K562 (cell line): ENCODE measurements at regions not wholly inside any gene's neighbourhood (a gene's known extent, or its start where the extent isn't known, plus 50 kb on each side); places are given as distances from the start of the nearest gene placed in this dataset.

Experiments used
- ATAC-seq: fragments of 200-7000 bp; cut with Tn5 transposase; 3 replicates; pipeline ENCODE4 v1.9.1; 2020; ENCODE audit warnings: moderate library complexity
- BruUV-seq: library from RNA; stranded (reverse); fragments of 400-500 nt; replicated peaks from 2 replicates; lab custom pipeline; 2021; lab: Mats Ljungman, UMichigan
- CTCF ChIA-PET: fragments of 300-600 bp; formaldehyde crosslinking; extraction: SDS; loops from one replicate; lab custom pipeline; 2021; ENCODE audit warnings: low intra/inter-chr PET ratio; lab: Yijun Ruan, JAX
- POLR2A ChIA-PET: fragments of 300-600, 350-650 bp; sonication (Branson Sonifier 250); formaldehyde crosslinking; extraction: SDS; loops from one replicate; lab custom pipeline; 2021; ENCODE audit warnings: antibody characterized with exemption, inconsistent platforms; lab: Yijun Ruan, JAX
- DNase-seq, 4 experiments: peaks; one replicate each; pipeline versions ENCODE4 v3.0.0 to v3.0.0-alpha.2; 2011 to 2018; ENCODE audit warnings: low spot score in 3 of 4, mixed read lengths in 3 of 4; ENCODE audit errors: extremely low read depth in 1 of 4
- FAIRE-seq: peaks from 2 replicates; lab custom pipeline; 2011; peaks lifted over from hg19 to GRCh38; lab: Jason Lieb, UNC
- H2AFZ ChIP-seq: 2 replicates; pipeline ENCODE4 v1.6.0; 2011; ENCODE audit warnings: low read depth, low read length, control low read depth, inconsistent platforms
- H3K27ac ChIP-seq: fragments of 200-600 bp; 3 replicates; pipeline ENCODE4 v1.8.0; 2011; ENCODE audit warnings: low read depth, mild to moderate bottlenecking, control low read depth, inconsistent platforms, low read length, moderate library complexity, mixed read lengths; ENCODE audit errors: extremely low read depth
- H3K27me3 ChIP-seq, 2 experiments: fragments of 300-600 bp in 1 of 2; 2 replicates in 1 of 2; 3 replicates in 1 of 2; pipeline versions ENCODE4 v1.6.0 to v1.8.0; 2011; ENCODE audit warnings: inconsistent platforms in 2 of 2, low read length in 2 of 2, mild to moderate bottlenecking in 1 of 2, mixed read lengths in 1 of 2, moderate library complexity in 1 of 2; ENCODE audit not compliant: control insufficient read depth in 2 of 2, insufficient read depth in 2 of 2
- H3K36me3 ChIP-seq: fragments of 300-600 bp; 3 replicates; pipeline ENCODE4 v1.8.0; 2011; ENCODE audit warnings: mild to moderate bottlenecking, low read length, inconsistent platforms; ENCODE audit not compliant: control insufficient read depth, insufficient read depth
- H3K4me1 ChIP-seq, 2 experiments: fragments of 200-600 bp in 1 of 2; replicated peaks in 1 of 2; 2 replicates in 1 of 2; 3 replicates in 1 of 2; pipeline versions ENCODE4 v1.5.1 to v1.8.0; 2011; ENCODE audit warnings: inconsistent platforms in 2 of 2, low read length in 2 of 2, mild to moderate bottlenecking in 1 of 2, mixed read lengths in 1 of 2, moderate library complexity in 1 of 2; ENCODE audit not compliant: control insufficient read depth in 2 of 2, insufficient read depth in 2 of 2
- H3K4me2 ChIP-seq: 2 replicates; pipeline ENCODE4 v1.6.1; 2011; ENCODE audit warnings: low read length, control low read depth, inconsistent platforms, mixed read lengths; ENCODE audit not compliant: insufficient read depth
- H3K4me3 ChIP-seq: fragments of 200-600 bp; sonication (generic), shearing (Covaris generic); 2 replicates; pipeline ENCODE4 v1.5.1; 2016; ENCODE audit warnings: control low read depth, inconsistent platforms
- H3K79me2 ChIP-seq: fragments of 200-600 bp; 3 replicates; pipeline ENCODE4 v1.8.0; 2011; ENCODE audit warnings: low read length, inconsistent platforms; ENCODE audit not compliant: control insufficient read depth, insufficient read depth
- H3K9ac ChIP-seq, 2 experiments: 2 replicates each; pipeline versions ENCODE4 v1.6.0 to v1.6.1; 2011; ENCODE audit warnings: low read depth in 2 of 2, low read length in 2 of 2, control low read depth in 1 of 2, inconsistent platforms in 1 of 2, mild to moderate bottlenecking in 1 of 2, mixed read lengths in 1 of 2; ENCODE audit not compliant: insufficient read depth in 1 of 2
- H3K9me1 ChIP-seq: one replicate; pipeline ENCODE4 v1.6.0; 2011; ENCODE audit warnings: inconsistent platforms, mild to moderate bottlenecking, low read length, moderate library complexity; ENCODE audit not compliant: control insufficient read depth, insufficient read depth
- H3K9me3 ChIP-seq: replicated peaks from 2 replicates; pipeline ENCODE4 v1.5.1; 2011; ENCODE audit warnings: low read depth, low read length, inconsistent platforms; ENCODE audit not compliant: control insufficient read depth, insufficient read depth
- H4K20me1 ChIP-seq: replicated peaks from 2 replicates; pipeline ENCODE4 v1.6.1; 2011; ENCODE audit warnings: low read length, inconsistent platforms, mixed read lengths; ENCODE audit not compliant: control insufficient read depth, insufficient read depth
- ARID1B ChIP-seq: fragments of 450-650 bp; IDR thresholded peaks from 2 replicates; pipeline ENCODE4 v1.6.1; 2016; ENCODE audit warnings: antibody characterized with exemption, mild to moderate bottlenecking, inconsistent platforms
- ARID2 ChIP-seq: fragments of 450-650 bp; IDR thresholded peaks from 2 replicates; pipeline ENCODE4 v1.6.1; 2017; ENCODE audit warnings: antibody characterized with exemption, mild to moderate bottlenecking
- ATF1 ChIP-seq, 2 experiments: fragments of 450-650 bp in 1 of 2; IDR thresholded peaks; 2 replicates each; pipeline ENCODE4 v1.6.1; 2016; ENCODE audit warnings: missing compliant biosample characterization in 1 of 2, missing genetic modification characterization in 1 of 2
- ATF3 ChIP-seq, 2 experiments: fragments of 450-650 bp in 1 of 2; sonication (generic) in 1 of 2; formaldehyde crosslinking in 1 of 2; IDR thresholded peaks in 1 of 2; conservative IDR thresholded peaks in 1 of 2; 2 replicates each; pipeline versions ENCODE4 v1.6.1 to v1.8.1; 2016 to 2023; ENCODE audit warnings: mild to moderate bottlenecking in 2 of 2, moderate library complexity in 2 of 2, inconsistent platforms in 1 of 2, missing genetic modification reagents in 1 of 2
- CBFA2T3 ChIP-seq: fragments of 450-650 bp; IDR thresholded peaks from 2 replicates; pipeline ENCODE4 v1.6.1; 2017
- FOXP4 ChIP-seq: sonication (generic); formaldehyde crosslinking; IDR thresholded peaks from 2 replicates; pipeline ENCODE4 v1.8.0; 2022; ENCODE audit warnings: mild to moderate bottlenecking, missing genetic modification reagents, borderline replicate concordance
- JUND ChIP-seq, 2 experiments: IDR thresholded peaks; 2 replicates in 1 of 2; 3 replicates in 1 of 2; pipeline ENCODE4 v1.6.1; 2011; ENCODE audit warnings: borderline replicate concordance in 2 of 2, low read depth in 2 of 2, low read length in 2 of 2, improper control_type of control experiment in 1 of 2, missing biosample characterization in 1 of 2, missing genetic modification characterization in 1 of 2, missing genetic modification reagents in 1 of 2
- NCOR1 ChIP-seq: fragments of 450-650 bp; IDR thresholded peaks from 2 replicates; pipeline ENCODE4 v1.6.1; 2016; ENCODE audit warnings: mild to moderate bottlenecking, moderate library complexity
- PBX2 ChIP-seq, 2 experiments: IDR thresholded peaks in 1 of 2; conservative IDR thresholded peaks in 1 of 2; 2 replicates each; pipeline ENCODE4 v1.6.1; 2016; ENCODE audit warnings: low read depth in 2 of 2, mild to moderate bottlenecking in 1 of 2, missing compliant biosample characterization in 1 of 2, missing genetic modification characterization in 1 of 2, moderate library complexity in 1 of 2
- RBM17 ChIP-seq: fragments of 200-400 bp; formaldehyde crosslinking; IDR thresholded peaks from 2 replicates; pipeline ENCODE4 v1.6.1; 2017; ENCODE audit warnings: low read depth, mild to moderate bottlenecking, low read length, borderline replicate concordance
- TCF3 ChIP-seq: sonication (generic); formaldehyde crosslinking; IDR thresholded peaks from 2 replicates; pipeline ENCODE4 v1.4.0; 2020; ENCODE audit warnings: mild to moderate bottlenecking, missing genetic modification reagents
- TEAD4 ChIP-seq, 2 experiments: sonication (generic) in 1 of 2; formaldehyde crosslinking in 1 of 2; IDR thresholded peaks; 2 replicates each; pipeline versions ENCODE4 v1.6.1 to v1.8.0; 2012 to 2022; ENCODE audit warnings: borderline replicate concordance in 1 of 2, inconsistent platforms in 1 of 2, low read length in 1 of 2, mild to moderate bottlenecking in 1 of 2, missing genetic modification reagents in 1 of 2
- WGBS: fragments of 100-300 bp; shearing (Covaris generic); methylation state at CpG from one replicate; pipeline ENCODE4 v1.1.6; 2016; ENCODE audit warnings: low coverage, mixed read lengths; ENCODE audit not compliant: insufficient coverage; ENCODE audit errors: missing lambda C conversion rate; 5-methylcytosine and 5-hydroxymethylcytosine counted together
- in situ Hi-C: fragments of 300-500 bp; cut with MboI; formaldehyde crosslinking; loops from 4 replicates; pipeline ENCODE4 v1.15.0; 2018; ENCODE audit warnings: inconsistent platforms, mixed read lengths
- intact Hi-C: fragments of 100-400 bp; cut with micrococcal nuclease; formaldehyde crosslinking; loops from 2 replicates; pipeline ENCODE4 v1.14.2; 2022
- TF ChIP-seq, protein P1 (sequence below): fragments of 250-450 bp; sonication (Bioruptor Pico); IDR thresholded peaks from 2 replicates; pipeline ENCODE4 v1.8.0; 2021; ENCODE audit warnings: moderate library complexity, mild to moderate bottlenecking, inconsistent platforms

DNA sequence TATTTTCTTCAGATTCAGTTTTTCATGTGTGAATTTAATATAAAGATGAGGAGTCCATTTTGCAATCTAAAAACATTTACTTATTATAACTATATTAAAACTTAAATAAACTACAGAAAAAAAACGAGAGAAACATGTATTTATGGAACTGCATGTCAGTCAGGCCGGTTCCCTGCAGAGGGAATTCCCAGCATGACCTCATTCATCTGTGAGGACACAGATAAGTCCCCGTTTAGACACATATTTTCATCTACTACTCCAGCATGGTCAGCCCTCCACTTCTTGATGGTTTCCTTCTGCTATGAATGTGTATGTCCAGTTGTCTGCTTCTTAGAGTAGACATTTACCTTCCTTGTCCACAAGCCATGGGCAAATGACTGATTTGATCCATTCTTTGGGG lies 339.1 kb downstream of the SEMA3D start:
- H3K9ac ChIP-seq: no peak overlapping the region
- DNase-seq (peak in 1 of 4 experiments; percentile 61), FAIRE-seq (no peak), ATAC-seq (peak; percentile 84)
- peak overlapping the region; percentile 7; the same call in 2 of the 3 replicates for H3K27ac ChIP-seq
- H3K27me3 ChIP-seq: no peaks in the 10 kb centered on the region
- H3K9me1 ChIP-seq: no peaks in the 10 kb centered on the region
- in situ Hi-C loops: no loop called here
- WGBS: 12% methylated on average over 3 of the region's 3 CpGs
- no TSS peak for BruUV-seq
- no peak overlapping the region for H2AFZ ChIP-seq
- H3K4me1 ChIP-seq: peaks cover 0 to 6% of the 10 kb centered on the region in 2 experiments; a peak in 1 of 5 replicates
- CTCF ChIA-PET: no interaction called here
- H3K9me3 ChIP-seq: no peaks in the 10 kb centered on the region
- peaks cover 25% of the 10 kb centered on the region; the same call in 2 of the 3 replicates for H3K79me2 ChIP-seq
- intact Hi-C loops: loop anchor here (5.0 kb wide), 1 partner anchor 65 kb away; no protein-coding TSS in a partner anchor
- H3K4me2 ChIP-seq: no peak overlapping the region
- no peaks in the 10 kb centered on the region for H4K20me1 ChIP-seq
- peaks cover 2% of the 10 kb centered on the region; the same call in 1 of the 3 replicates for H3K36me3 ChIP-seq
- no peak overlapping the region for H3K4me3 ChIP-seq
- POLR2A ChIA-PET: no interaction called here
- TF ChIP-seq, protein P1, sequence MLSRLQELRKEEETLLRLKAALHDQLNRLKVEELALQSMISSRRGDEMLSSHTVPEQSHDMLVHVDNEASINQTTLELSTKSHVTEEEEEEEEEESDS (CRISPR knock-in tag): no peak
- TF ChIP-seq ATF1 (CRISPR knock-in tag; IDR thresholded peaks at IDR 0.05) (no peak), ATF1 (tag; IDR thresholded peaks at IDR 0.05) (0 out of 2 replicates have a peak, but pooled peaks have one; percentile 25), TCF3 (CRISPR knock-in tag) (peak; percentile 66), TEAD4 (IDR thresholded peaks at IDR 0.05; ENCODE audit: low read length) (0 out of 2 replicates have a peak, but pooled peaks have one; percentile 16), TEAD4 (CRISPR knock-in tag; IDR thresholded peaks at IDR 0.05; ENCODE audit: borderline replicate concordance) (no peak), ARID2 (no peak), FOXP4 (CRISPR knock-in tag) (no peak), JUND (IDR thresholded peaks at IDR 0.05; ENCODE audit: borderline replicate concordance, low read depth, low read length) (peak; percentile 88), JUND (tag; IDR thresholded peaks at IDR 0.05; ENCODE audit: borderline replicate concordance, low read depth, low read length) (peak; percentile 83; the same call in 2 of the 3 replicates), RBM17 (no peak), ARID1B (peak; percentile 71), NCOR1 (no peak), ATF3 (IDR thresholded peaks at IDR 0.05) (peak; percentile 80), ATF3 (CRISPR knock-in tag; conservative IDR thresholded peaks at IDR 0.05) (no peak), CBFA2T3 (peak; percentile 39; the same call in 1 of the 2 replicates), PBX2 (CRISPR knock-in tag; IDR thresholded peaks at IDR 0.05; ENCODE audit: low read depth) (no peak), PBX2 (tag; conservative IDR thresholded peaks at IDR 0.05; ENCODE audit: low read depth) (0 out of 2 replicates have a peak, but pooled peaks have one; percentile 12)
